ENCODE measurements at regions not wholly inside any gene's neighbourhood (a gene's known extent, or its start where the extent isn't known, plus 50 kb on each side); places are given as distances from the start of the nearest gene placed in this dataset.

GRCh38 chr2:103785432-103785831, 1023.6 kb downstream of the TMEM182 start:
- TF ChIP-seq EP300 (conservative IDR thresholded peaks at IDR 0.05; ENCODE audit: poor library complexity, severe bottlenecking) (no peak), CTCF (IDR thresholded peaks at IDR 0.05; ENCODE audit: poor library complexity, severe bottlenecking) (no peak), SMC3 (conservative IDR thresholded peaks at IDR 0.05; ENCODE audit: poor library complexity) (no peak), REST (IDR thresholded peaks at IDR 0.05; ENCODE audit: borderline replicate concordance) (no peak), POLR2AphosphoS5 (IDR thresholded peaks at IDR 0.05) (no peak)
